HG02571 (cell line): ENCODE measurements at regions not wholly inside any gene's neighbourhood (a gene's known extent, or its start where the extent isn't known, plus 50 kb on each side); places are given as distances from the start of the nearest gene placed in this dataset.
A peak's percentile ranks its signal among the peaks of the same experiment; 100 is the strongest.

Experiments used
- ATAC-seq: cut with Tn5 transposase; IDR thresholded peaks from one replicate; pipeline ENCODE4 v1.9.1; 2021; ENCODE audit warnings: mild to moderate bottlenecking, moderate library complexity; ENCODE audit not compliant: unreplicated experiment

DNA sequence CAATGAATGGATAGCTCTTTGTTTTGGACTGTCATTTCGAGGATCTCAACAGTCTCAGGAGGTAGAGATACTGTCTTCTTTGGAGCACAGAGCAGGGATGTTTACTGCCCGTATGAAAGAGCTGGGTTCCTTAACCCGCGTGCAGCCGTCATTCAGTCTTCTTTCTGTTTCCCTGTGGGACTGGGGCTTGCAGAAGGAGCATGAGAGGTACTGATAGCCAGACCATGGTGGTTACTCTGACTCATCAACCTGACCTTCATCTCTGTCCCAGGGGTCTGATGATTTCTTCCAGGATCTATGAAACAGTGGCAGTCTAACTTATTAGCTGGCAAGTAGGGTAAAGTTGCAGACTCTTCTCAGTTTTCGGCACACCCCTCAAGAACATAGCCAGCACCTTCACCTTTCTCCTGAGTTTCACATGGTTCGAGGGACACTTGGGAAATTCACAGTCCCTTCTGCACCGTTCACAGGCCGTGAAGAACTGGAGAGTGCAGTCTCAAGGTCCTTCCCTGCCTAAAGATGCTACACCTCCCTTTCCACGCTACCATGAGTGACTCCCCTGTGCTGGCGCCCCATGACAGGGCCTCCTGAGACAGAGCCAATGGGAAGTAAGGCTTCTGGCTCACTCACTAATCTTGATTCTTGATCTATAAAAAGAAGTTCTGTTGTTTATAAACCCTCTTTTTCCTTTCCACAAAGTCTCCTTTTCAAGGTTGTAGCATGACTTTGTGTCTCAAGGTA is 226.2 kb downstream of the MC4R start:
- peak; percentile 51 for ATAC-seq

DNA sequence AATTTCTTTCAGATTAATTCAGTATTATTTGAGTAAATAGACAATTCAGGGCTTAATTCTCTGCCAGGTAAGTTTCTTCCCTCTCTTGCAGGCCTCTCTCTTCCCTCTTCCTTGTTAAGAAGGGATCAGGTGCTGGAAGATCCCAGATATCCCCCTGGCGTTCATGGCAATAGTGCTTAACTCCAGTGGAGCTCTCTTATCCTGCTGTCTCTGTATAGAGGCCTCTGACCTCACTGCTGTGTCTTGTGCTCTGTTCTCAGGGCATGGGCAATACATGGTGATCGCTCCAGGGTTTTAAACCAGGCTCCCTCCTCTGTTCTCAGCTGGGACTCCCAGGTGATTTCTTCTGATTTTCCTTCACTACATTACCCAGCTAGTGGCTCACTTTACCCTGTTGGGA is 226.8 kb downstream of the MC4R start:
- peak; percentile 25 for ATAC-seq

DNA sequence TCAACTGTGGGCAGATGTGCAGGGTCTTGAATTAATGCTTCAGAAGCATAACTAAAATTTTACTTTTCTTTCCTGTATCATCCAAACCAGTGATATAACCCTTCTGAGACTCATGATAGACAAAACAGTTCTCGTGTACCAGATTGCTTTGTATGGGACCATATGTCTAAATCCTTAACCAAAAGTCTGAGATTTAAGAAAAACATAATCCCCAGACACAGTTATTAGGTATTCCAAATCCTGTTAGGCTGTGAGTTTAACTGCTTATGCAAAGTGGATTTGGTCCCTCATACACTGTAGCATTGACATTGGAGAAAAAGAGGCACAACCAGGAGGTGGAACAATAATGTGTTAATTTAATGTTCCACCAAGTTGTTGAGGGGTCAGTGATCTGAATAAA is 235.0 kb downstream of the PMAIP1 start:
- ATAC-seq, result no peak

DNA sequence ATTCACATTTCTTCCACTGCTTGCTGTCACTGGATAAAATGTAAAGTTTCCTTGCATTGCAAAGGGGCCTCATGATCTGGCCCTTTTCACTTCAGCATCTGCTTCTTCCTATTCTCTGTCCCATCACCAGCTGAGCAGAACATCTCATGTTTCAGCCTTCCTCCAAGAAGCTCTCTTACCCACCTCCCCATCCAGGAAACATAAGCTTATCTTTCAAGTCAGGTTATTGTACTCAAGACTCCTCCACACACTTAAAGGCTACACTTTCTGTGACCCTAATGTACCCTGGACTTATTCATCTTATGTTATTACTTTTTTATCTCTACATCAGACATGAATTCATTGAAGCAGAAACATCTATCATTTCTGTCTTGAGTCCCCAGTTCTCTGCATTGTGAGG is 230.5 kb downstream of the PMAIP1 start:
- no peak for ATAC-seq

DNA sequence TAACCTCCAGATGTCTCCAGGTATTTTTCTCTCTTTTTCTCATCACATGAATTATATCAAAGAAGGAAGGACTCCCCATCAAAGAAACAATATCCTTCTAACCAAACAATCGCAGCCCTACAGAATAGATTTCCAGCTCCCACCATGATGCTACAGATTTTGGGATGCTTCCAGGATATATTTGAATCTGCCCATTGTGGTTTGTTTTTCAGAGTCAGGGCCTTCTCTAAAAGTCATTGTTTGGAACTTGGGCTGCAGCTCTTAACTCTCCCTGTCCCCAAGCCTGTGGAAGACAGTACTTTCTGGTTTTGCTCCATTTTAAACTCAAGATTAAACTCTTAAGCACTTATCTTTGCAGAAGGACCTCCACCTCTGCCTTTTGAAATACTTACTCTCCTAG is 223.2 kb downstream of the PMAIP1 start:
- no peak for ATAC-seq

DNA sequence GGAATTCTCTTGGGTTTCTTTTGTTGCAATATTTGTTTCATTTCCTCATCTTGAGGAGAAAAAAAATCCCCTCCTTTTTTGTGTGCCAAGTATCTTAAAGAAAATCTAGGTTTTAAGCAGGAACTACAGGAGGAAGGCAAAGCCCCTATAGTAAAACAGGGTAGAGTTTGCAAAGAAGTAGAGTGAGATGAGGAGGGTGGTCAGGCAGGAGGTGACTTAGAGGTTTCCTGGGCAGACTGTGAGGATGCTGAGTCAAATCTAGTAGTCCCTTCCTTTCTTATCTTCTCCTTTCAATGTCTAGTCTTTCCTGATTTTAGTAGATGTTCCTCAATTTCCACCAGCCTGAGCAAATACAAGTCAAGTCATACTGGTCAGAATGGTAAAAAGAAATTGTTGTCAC is 222.5 kb downstream of the PMAIP1 start:
- no peak for ATAC-seq

DNA sequence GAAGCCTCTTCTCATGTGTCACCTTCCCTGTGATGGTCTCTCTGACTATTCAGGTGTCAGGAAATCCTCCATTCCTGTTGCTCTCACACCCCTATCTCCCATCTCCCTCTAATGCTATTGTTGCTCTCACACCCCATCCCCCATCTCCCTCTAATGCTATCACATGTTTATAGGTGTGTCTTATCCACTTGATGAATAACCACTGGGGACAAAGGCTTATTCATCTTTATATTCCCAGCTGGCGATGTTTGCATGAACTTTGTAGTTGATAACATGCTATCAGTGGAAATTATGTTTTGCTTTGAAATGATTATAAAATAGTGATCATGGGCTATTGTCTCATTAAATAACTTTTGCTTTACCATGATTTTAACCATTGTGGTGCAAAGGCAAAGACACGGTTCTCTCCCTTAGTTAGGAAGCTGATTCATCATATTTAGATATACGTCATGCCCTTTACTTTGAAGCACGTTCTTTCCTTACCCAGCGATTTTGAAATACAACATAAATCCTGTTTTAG is 220.5 kb downstream of the PMAIP1 start:
- ATAC-seq, result no peak

DNA sequence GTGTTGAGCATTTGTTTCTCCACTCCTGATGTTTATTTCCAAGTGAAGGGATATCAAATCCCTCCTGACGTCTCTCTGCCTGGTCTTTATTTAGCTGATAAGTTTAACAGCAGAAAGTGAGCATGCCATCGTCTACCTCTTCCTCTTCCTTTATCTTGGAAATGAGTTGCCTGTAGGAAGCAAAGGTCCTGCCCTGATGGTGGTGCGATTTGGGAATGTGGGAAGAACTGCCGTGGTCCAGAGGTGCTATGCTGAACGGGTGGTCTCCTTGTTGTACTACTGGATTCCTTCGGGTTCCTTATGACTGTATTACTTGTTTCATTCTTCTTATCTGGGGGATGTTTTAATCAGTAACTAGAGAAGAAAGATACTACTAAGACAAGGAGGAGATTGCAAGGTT is 217.5 kb downstream of the PMAIP1 start:
- no peak for ATAC-seq

DNA sequence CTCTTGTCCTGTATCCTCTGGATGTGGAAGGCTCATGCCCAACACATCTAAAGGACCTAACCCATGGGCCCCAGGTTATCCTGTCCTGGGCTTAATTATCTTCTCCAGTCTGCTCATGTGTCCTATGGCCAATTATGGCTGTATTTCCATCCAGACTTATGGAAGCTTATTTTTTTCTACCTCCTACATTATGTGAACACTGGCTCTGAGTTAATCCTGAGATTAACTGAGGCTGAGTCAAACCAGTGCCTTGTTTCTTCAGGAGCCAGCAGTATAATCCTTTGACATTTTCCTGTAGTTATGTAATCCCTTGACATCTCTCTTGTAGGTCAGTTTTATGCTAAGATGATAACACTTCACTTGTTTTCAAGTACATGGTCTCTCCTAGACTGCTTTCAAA is 213.6 kb downstream of the PMAIP1 start:
- ATAC-seq, result no peak

DNA sequence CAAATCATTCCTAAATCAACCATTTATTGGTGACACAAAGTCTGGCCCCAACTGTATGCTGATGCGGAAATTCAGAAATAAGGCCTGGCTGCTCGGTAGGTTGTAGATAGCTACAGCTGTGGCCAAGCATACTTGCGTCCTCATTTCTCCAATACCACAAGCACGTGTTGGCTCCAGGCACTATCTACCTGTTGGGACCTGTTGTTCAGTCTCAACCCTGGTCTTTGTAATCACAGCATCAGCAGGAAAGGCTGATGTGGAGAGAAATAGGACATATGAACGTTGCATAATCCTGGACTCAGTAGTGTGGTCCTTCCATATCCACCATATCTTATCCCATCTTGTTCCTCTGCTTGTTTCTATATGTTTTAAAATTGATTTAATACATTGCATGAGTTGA is 212.6 kb downstream of the PMAIP1 start:
- no peak for ATAC-seq

DNA sequence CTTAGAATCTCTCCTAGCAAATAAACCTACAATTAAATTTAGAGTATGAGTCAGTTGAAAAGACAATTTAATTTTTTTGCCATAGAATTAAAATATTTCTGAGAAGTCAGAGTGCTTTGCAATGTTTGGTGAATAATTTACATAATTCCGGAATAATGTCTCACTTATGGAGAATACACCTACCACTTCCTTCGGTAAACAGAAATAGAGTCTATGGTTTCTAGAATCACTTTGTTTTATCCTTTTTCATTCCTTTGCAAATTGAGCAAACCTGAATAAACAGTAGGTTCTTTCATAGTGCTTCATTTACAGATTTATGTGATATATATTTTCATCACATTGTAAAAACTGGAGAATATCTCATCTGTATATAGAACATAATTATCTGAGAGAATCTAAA is 211.7 kb downstream of the PMAIP1 start:
- ATAC-seq, result no peak

DNA sequence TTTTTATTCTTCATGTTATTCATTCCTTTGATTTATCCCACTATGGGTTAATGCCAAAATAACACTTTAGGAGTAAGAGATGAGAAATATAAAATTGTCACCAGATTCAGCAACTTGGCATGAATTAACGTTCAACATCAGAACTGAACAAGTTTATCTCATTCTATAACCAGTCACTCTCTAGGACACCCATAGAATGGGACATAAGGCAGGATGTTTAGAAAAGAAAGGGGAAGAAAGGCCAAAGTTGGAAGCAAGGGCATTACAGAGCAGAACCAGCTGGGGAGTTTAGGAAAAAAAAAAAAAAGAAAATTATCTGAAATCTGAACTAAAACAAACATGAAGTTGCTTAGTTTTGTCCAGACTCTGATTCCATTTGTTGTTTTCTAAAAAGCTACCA is 211.0 kb downstream of the PMAIP1 start:
- ATAC-seq, result no peak

DNA sequence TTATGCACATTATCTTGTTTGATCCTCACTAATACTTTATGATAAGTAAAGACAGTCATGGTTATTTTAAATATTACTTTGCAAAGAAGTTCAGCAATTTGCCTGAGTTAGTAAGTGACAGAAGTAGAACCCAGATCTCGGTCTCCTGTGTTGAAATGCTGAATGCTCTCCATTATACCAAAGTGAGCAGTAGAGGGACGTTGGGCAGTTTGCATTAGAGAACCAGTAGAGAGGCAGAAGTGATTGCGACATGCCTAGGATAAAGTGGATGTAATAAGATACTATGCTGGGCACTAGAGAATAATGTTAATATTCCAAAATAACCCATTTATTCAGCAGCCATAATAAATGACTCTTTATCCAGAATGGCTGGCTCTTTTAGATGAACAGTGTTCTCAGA is 201.0 kb downstream of the PMAIP1 start:
- ATAC-seq, result no peak

DNA sequence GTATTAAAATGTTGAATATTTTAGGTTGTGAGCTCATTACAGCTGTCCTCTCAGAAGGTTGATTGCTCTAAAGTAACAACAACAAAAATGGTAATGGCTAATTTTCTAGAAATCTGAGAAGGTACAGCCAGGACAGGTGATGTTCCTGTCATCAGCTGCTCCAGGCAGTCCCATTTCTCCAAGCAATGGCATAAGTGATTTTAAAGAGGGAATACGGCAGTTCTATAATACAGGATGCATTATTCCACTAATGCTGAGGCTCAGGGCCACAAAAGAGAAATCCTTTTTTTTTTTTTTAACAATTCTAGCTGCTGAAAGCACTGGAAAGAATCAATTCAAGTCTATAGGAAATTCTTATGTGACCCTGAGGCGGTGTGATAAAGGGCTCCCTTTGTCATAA is 199.9 kb downstream of the PMAIP1 start:
- no peak for ATAC-seq

DNA sequence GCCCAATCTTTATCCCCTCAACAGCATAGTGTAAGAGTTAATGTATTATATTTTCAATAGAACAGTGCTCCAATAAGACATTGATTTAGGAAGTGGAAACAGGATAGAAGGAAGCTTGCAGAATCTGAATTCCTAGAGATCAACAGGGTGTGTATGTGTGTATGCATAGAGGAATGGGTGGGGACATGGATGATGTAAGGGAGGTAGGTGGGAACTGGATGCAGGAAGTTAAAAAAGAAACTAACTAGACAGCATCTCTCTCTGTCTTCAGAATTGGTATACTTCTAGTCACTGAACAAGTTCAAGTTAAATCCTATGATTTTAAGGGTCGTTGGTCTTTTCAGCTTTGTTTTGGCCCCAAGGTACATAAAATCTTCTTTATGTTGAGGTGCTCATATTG is 196.6 kb downstream of the PMAIP1 start:
- no peak for ATAC-seq

DNA sequence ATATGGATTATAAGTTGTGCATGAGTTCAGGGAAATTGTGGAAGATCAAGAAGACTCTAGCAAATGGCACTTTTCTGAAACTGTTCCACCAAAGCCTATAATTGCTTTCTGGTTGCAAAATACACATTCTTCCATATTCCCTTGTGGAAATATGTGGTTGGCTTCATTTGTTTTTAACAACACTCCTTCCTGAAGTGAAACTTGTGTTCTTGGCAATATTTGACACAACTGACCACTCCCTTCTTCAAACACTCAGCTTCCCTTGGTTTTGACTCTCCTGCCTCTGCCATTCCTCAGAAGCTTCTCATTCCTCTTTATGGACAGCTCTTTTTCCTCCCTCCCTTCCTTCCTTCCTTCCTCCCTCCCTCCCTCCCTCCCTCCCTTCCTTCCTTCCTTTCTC is 192.3 kb downstream of the PMAIP1 start:
- no peak for ATAC-seq

DNA sequence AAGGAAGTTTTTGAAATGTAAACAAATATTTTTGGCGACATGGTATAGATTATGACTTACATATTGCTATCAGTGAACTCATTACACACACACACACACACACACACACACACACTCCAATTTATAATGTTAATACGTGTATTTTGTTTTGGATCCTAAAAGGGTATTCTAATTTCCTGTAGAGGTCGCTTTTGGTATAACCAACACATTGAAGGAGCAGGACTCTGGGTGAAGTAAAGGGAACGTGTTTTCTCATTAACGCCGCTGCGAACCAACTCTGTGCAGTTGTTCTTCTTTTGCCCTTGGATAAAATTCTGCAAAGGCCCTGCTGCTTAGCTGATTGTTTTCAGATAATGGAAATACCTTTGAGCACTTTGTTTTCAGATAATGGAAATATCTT is 190.4 kb downstream of the PMAIP1 start:
- ATAC-seq, result no peak

DNA sequence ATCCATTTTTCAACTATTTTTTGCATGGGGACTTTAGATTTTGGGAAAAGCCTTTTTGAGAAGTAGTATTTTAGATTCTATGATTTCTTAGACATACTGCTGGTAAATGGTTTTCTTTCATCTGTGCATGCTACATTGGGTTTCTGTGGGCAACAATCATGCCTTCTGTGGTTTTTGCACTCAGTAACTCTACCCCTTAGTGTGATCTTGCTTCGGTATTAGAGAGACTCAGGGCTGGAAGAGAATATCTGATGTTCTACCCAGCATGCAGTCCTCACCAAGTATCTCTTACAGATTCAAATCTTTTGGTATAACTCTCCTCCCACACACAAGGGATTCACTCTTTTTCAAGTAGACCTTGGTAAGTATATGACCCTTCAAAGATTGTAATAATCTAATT is 183.0 kb downstream of the PMAIP1 start:
- no peak for ATAC-seq

DNA sequence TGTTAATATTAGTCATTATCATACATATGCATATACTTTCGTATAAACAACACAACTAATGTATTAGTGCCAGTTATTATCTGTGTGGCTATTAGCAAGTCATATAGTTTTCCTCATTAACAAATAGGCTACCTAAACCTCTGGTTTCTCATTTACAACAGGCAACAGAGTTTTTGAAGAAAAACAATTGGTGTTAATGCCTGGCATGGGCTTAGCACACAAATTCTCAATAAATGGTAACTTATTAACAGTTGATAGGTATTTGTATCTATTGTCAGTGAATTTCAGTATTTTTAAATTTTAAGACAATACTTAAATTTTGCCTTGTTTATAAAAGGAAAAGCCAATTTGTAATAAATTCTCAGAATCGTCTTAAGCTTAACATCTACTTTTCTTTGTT is 182.5 kb downstream of the PMAIP1 start:
- ATAC-seq, result no peak

DNA sequence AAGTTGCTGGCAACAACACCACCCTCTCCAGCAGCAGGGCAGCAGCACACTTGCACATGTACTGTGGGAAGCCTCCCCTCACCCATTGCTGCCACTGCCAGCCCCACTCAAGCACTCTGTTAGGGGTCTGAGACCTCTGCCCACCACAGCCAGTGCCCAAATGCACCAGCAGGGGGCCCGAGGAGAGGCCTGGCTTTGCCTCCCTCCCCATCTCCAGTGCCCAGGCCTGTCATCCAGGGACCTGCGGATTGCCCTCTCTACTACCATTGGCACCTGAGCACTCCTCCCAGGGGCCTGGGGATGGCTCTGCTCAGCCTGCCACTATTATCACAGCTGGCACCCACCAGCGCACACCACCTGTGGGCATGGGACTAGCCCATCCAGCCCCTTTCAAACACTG is 175.7 kb downstream of the PMAIP1 start:
- no peak for ATAC-seq

DNA sequence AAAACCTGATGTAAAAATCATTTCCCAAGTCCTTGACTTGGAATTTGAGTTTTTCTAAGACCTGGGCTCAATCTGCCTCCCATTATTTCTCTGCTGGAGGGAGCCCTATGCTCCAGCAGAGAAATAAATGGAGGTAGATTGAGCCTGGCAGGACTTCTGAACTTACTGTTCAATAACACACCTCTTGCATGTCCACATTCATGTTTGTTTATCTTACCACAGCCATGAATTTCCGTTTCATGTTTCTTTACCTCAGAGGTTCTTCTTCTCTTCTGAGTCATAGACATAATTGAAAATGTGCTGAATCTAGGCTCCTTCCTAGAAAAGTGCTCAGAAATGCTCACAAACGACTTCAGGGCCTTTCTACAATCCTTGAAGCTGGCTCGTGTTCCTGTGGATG is 170.8 kb downstream of the PMAIP1 start:
- no peak for ATAC-seq

DNA sequence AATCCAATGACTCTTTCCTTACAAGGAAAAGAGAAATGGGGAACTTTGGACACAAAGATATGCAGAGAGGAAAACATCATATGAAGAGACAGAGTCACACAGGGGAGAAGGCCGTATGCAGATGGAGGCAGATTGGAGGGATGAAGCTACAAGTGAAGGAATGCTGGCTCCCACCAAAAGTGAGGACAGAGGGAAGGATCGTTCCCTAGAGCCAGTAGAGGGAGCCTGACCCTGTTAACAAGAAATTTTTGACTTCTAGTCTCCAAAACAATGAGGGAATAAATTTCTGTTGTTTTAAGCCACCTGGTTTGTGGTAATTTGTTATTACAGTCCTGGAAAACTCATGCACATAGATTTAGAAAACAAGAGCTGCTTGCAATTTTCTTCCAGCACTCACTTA is 169.3 kb downstream of the PMAIP1 start:
- ATAC-seq, result no peak
